IMR-90 (cell line): ENCODE measurements at regions not wholly inside any gene's neighbourhood (a gene's known extent, or its start where the extent isn't known, plus 50 kb on each side); places are given as distances from the start of the nearest gene placed in this dataset.
"Not testable (repeated sequence)": the region's sequence is repeated elsewhere in the genome, so short reads cannot be mapped to it uniquely, and the experiment has no call there.

Source experiments
- ATAC-seq: fragments of 200-7000 bp; cut with Tn5 transposase; 2 replicates; pipeline ENCODE4 v1.9.1; 2020; ENCODE audit warnings: low read depth, mild to moderate bottlenecking, moderate library complexity
- BruUV-seq: library from RNA; stranded (reverse); fragments of 400-500 nt; replicated peaks from 2 replicates; lab custom pipeline; 2021; lab: Mats Ljungman, UMichigan
- CTCF ChIA-PET: fragments of 300-600 bp; formaldehyde crosslinking; extraction: SDS; loops from one replicate; lab custom pipeline; 2021; ENCODE audit warnings: antibody characterized with exemption; lab: Yijun Ruan, JAX
- POLR2A ChIA-PET: fragments of 300-600 bp; sonication (Branson Sonifier 250); formaldehyde crosslinking; loops from one replicate; lab custom pipeline; 2022; ENCODE audit warnings: antibody characterized with exemption; ENCODE audit not compliant: unreplicated experiment; lab: Charles Lee
- DNase-seq: peaks from one replicate; pipeline ENCODE4 v3.0.0; 2013
- H2AFZ ChIP-seq: replicated peaks from 2 replicates; pipeline ENCODE3; 2013; ENCODE audit warnings: low read length, mild to moderate bottlenecking; ENCODE audit not compliant: poor library complexity
- H2AK5ac ChIP-seq: 2 replicates; pipeline ENCODE4 v1.6.1; 2013; ENCODE audit warnings: low read depth, low read length, inconsistent platforms
- H2AK9ac ChIP-seq: replicated peaks from 2 replicates; pipeline ENCODE3; 2013; ENCODE audit warnings: mild to moderate bottlenecking, low read depth, low read length, moderate library complexity; ENCODE audit not compliant: poor library complexity
- H2BK120ac ChIP-seq: 2 replicates; pipeline ENCODE4 v1.6.1; 2013; ENCODE audit warnings: low read depth, low read length, inconsistent platforms
- H2BK15ac ChIP-seq: 3 replicates; pipeline ENCODE4 v1.6.1; 2013; ENCODE audit warnings: low read depth, low read length, inconsistent platforms
- H2BK20ac ChIP-seq: 2 replicates; pipeline ENCODE4 v1.6.1; 2013; ENCODE audit warnings: low read depth, mild to moderate bottlenecking, inconsistent platforms, low read length, moderate library complexity
- H2BK5ac ChIP-seq: 2 replicates; pipeline ENCODE4 v1.6.1; 2013; ENCODE audit warnings: mild to moderate bottlenecking, low read depth, low read length, inconsistent platforms; ENCODE audit not compliant: poor library complexity, severe bottlenecking
- H3K14ac ChIP-seq: replicated peaks from 2 replicates; pipeline ENCODE4 v1.6.1; 2013; ENCODE audit warnings: low read depth, low read length, inconsistent platforms
- H3K18ac ChIP-seq: 2 replicates; pipeline ENCODE4 v1.6.1; 2013; ENCODE audit warnings: low read depth, low read length, control low read depth
- H3K23ac ChIP-seq: 2 replicates; pipeline ENCODE4 v1.6.1; 2013; ENCODE audit warnings: low read depth, low read length, inconsistent platforms
- H3K27ac ChIP-seq: 2 replicates; pipeline ENCODE4 v1.5.1; 2013; ENCODE audit warnings: mild to moderate bottlenecking, control low read depth, low read length; ENCODE audit not compliant: insufficient read depth
- H3K27me3 ChIP-seq: 2 replicates; pipeline ENCODE4 v1.6.1; 2013; ENCODE audit warnings: low read length; ENCODE audit not compliant: control insufficient read depth, insufficient read depth
- H3K36me3 ChIP-seq: 2 replicates; pipeline ENCODE4 v1.6.1; 2013; ENCODE audit warnings: low read length, mixed read lengths; ENCODE audit not compliant: control insufficient read depth, insufficient read depth
- H3K4ac ChIP-seq: 2 replicates; pipeline ENCODE4 v1.6.1; 2013; ENCODE audit warnings: low read depth, low read length, inconsistent platforms
- H3K4me1 ChIP-seq: 2 replicates; pipeline ENCODE4 v1.6.1; 2013; ENCODE audit warnings: low read length, mixed read lengths; ENCODE audit not compliant: control insufficient read depth, insufficient read depth
- H3K4me2 ChIP-seq: 2 replicates; pipeline ENCODE4 v1.6.1; 2013; ENCODE audit warnings: low read depth, mild to moderate bottlenecking, control low read depth, low read length, moderate library complexity
- H3K4me3 ChIP-seq: 2 replicates; pipeline ENCODE4 v1.5.1; 2013; ENCODE audit warnings: low read depth, mild to moderate bottlenecking, control low read depth, low read length, moderate library complexity; ENCODE audit not compliant: insufficient read depth
- H3K56ac ChIP-seq: 2 replicates; pipeline ENCODE4 v1.6.1; 2013; ENCODE audit warnings: low read length, inconsistent platforms; ENCODE audit not compliant: insufficient read depth; ENCODE audit errors: extremely low read depth
- H3K79me1 ChIP-seq, 2 experiments: 2 replicates each; pipeline ENCODE4 v1.6.1; 2013; ENCODE audit warnings: low read length in 2 of 2, inconsistent platforms in 1 of 2, low read depth in 1 of 2
- H3K9ac ChIP-seq: 2 replicates; pipeline ENCODE4 v1.6.1; 2013; ENCODE audit warnings: low read depth, low read length, control low read depth
- H3K9me1 ChIP-seq: 2 replicates; pipeline ENCODE4 v1.6.1; 2013; ENCODE audit warnings: low read length, inconsistent platforms; ENCODE audit not compliant: insufficient read depth
- H3K9me3 ChIP-seq: 2 replicates; pipeline ENCODE4 v1.6.1; 2013; ENCODE audit warnings: low read length; ENCODE audit not compliant: control insufficient read depth, insufficient read depth
- H4K20me1 ChIP-seq: 2 replicates; pipeline ENCODE4 v1.6.1; 2013; ENCODE audit warnings: low read length, inconsistent platforms; ENCODE audit not compliant: insufficient read depth
- H4K5ac ChIP-seq: 2 replicates; pipeline ENCODE4 v1.6.1; 2013; ENCODE audit warnings: mild to moderate bottlenecking, low read depth, low read length, control low read depth
- H4K8ac ChIP-seq, 2 experiments: 2 replicates each; pipeline ENCODE4 v1.6.1; 2013; ENCODE audit warnings: low read depth in 2 of 2, low read length in 2 of 2, control low read depth in 1 of 2, inconsistent platforms in 1 of 2
- H4K91ac ChIP-seq: 2 replicates; pipeline ENCODE4 v1.6.1; 2013; ENCODE audit warnings: low read depth, low read length, inconsistent platforms; ENCODE audit not compliant: insufficient read depth
- WGBS, 2 experiments: methylation state at CpG; one replicate each; pipeline versions ENCODE4 v1.1.5 to v1.1.7; 2013; ENCODE audit warnings: missing lambda C conversion rate in 2 of 2; ENCODE audit not compliant: insufficient read length in 1 of 2; ENCODE audit errors: extremely low coverage in 2 of 2; 5-methylcytosine and 5-hydroxymethylcytosine counted together
- dilution Hi-C: fragments of 300-500 bp; cut with HindIII; formaldehyde crosslinking; loops from one replicate; pipeline ENCODE4 v1.14.3; 2018; ENCODE audit warnings: low sequenced_read_pairs; ENCODE audit not compliant: unreplicated experiment
- in situ Hi-C: fragments of 300-500 bp; cut with MboI; formaldehyde crosslinking; loops from 3 replicates; pipeline ENCODE4 v1.14.3; 2019; ENCODE audit warnings: low sequenced_read_pairs, inconsistent platforms, mixed read lengths
- intact Hi-C: fragments of 100-400 bp; cut with micrococcal nuclease; formaldehyde crosslinking; loops from 2 replicates; pipeline ENCODE4 v1.10.0; 2022

GRCh38 chr1:120267894-120268551 lies 91.7 kb upstream of the SEC22B start:
- H3K27ac ChIP-seq, CTCF ChIA-PET, H4K91ac ChIP-seq, intact Hi-C loops, H2BK20ac ChIP-seq, H2AK5ac ChIP-seq, H2AK9ac ChIP-seq, H2BK120ac ChIP-seq, H4K5ac ChIP-seq, BruUV-seq, dilution Hi-C loops, H3K23ac ChIP-seq, H3K4me3 ChIP-seq, H3K4me2 ChIP-seq, H2BK5ac ChIP-seq, H3K9ac ChIP-seq, H3K9me1 ChIP-seq, H3K14ac ChIP-seq, H3K9me3 ChIP-seq, H3K18ac ChIP-seq, H3K27me3 ChIP-seq, in situ Hi-C loops, H3K4me1 ChIP-seq, H2AFZ ChIP-seq, H3K56ac ChIP-seq, H4K20me1 ChIP-seq, H3K36me3 ChIP-seq, H4K8ac ChIP-seq, POLR2A ChIA-PET, H3K4ac ChIP-seq, DNase-seq, H2BK15ac ChIP-seq, ATAC-seq, H3K79me1 ChIP-seq: not testable (repeated sequence)
- WGBS, 2 experiments, result no CpG with 5 or more reads among the region's 1 CpG

- H3K9me3 ChIP-seq, H2AK9ac ChIP-seq, BruUV-seq, H2BK15ac ChIP-seq, H3K4me1 ChIP-seq, H3K18ac ChIP-seq, H2BK5ac ChIP-seq, H3K4ac ChIP-seq, CTCF ChIA-PET, intact Hi-C loops, DNase-seq, H3K14ac ChIP-seq, H3K56ac ChIP-seq, H2BK20ac ChIP-seq, H4K5ac ChIP-seq, H2BK120ac ChIP-seq, H3K36me3 ChIP-seq, H3K9ac ChIP-seq, ATAC-seq, H3K9me1 ChIP-seq, H3K79me1 ChIP-seq, H3K4me3 ChIP-seq, in situ Hi-C loops, H3K23ac ChIP-seq, dilution Hi-C loops, H3K27me3 ChIP-seq, H2AK5ac ChIP-seq, H4K91ac ChIP-seq, H3K4me2 ChIP-seq, POLR2A ChIA-PET, H4K8ac ChIP-seq, H4K20me1 ChIP-seq, H3K27ac ChIP-seq, H2AFZ ChIP-seq: not testable (repeated sequence)
- no CpG with 5 or more reads among the region's 6 CpGs for WGBS, 2 experiments
Observed at GRCh38 chr1:120264564-120264963, 88.2 kb upstream of the SEC22B start.
